Central memory CD4-positive, alpha-beta T cell (primary cell): ENCODE measurements at regions not wholly inside any gene's neighbourhood (a gene's known extent, or its start where the extent isn't known, plus 50 kb on each side); places are given as distances from the start of the nearest gene placed in this dataset.

Experiments
- DNase-seq: peaks from one replicate; pipeline ENCODE4 v3.0.0; 2022

GRCh38 chr1:209397371-209397770, 186.1 kb upstream of the CAMK1G start:
- DNase-seq = no peak

GRCh38 chr1:209397910-209398309, 185.6 kb upstream of the CAMK1G start:
- no peak for DNase-seq

- no peak for DNase-seq
Observed at GRCh38 chr1:209398313-209398991, 185.1 kb upstream of the CAMK1G start.

GRCh38 chr1:209399800-209400199, 183.7 kb upstream of the CAMK1G start:
- no peak for DNase-seq

- DNase-seq = no peak
Observed at GRCh38 chr1:209400351-209401220, 182.9 kb upstream of the CAMK1G start.

- no peak for DNase-seq
Observed at GRCh38 chr1:209402697-209403096, 180.8 kb upstream of the CAMK1G start.

- DNase-seq = no peak
Observed at GRCh38 chr1:209403921-209404320, 179.6 kb upstream of the CAMK1G start.

GRCh38 chr1:209404577-209404976, 178.9 kb upstream of the CAMK1G start:
- no peak for DNase-seq

- no peak for DNase-seq
Observed at GRCh38 chr1:209405183-209405814, 178.2 kb upstream of the CAMK1G start.

- no peak for DNase-seq
Observed at GRCh38 chr1:209406168-209406567, 177.3 kb upstream of the CAMK1G start.

- DNase-seq = no peak
Observed at GRCh38 chr1:209406595-209406994, 176.9 kb upstream of the CAMK1G start.

- no peak for DNase-seq
Observed at GRCh38 chr1:209409780-209410179, 173.7 kb upstream of the CAMK1G start.

GRCh38 chr1:209411491-209411929, 172.0 kb upstream of the CAMK1G start:
- DNase-seq = no peak

GRCh38 chr1:209412036-209412435, 171.5 kb upstream of the CAMK1G start:
- no peak for DNase-seq

- DNase-seq = no peak
Observed at GRCh38 chr1:209412566-209412965, 170.9 kb upstream of the CAMK1G start.

- DNase-seq = no peak
Observed at GRCh38 chr1:209413062-209413461, 170.5 kb upstream of the CAMK1G start.

GRCh38 chr1:209414803-209415329, 168.6 kb upstream of the CAMK1G start:
- DNase-seq = no peak

GRCh38 chr1:209416039-209416438, 167.5 kb upstream of the CAMK1G start:
- no peak for DNase-seq

- no peak for DNase-seq
Observed at GRCh38 chr1:209416716-209417115, 166.8 kb upstream of the CAMK1G start.

- no peak for DNase-seq
Observed at GRCh38 chr1:209417761-209418160, 165.8 kb upstream of the CAMK1G start.

- no peak for DNase-seq
Observed at GRCh38 chr1:209420276-209420675, 163.2 kb upstream of the CAMK1G start.

GRCh38 chr1:209421186-209421585, 162.3 kb upstream of the CAMK1G start:
- no peak for DNase-seq

- DNase-seq = no peak
Observed at GRCh38 chr1:209421978-209422680, 161.4 kb upstream of the CAMK1G start.
